ENCODE measurements at regions not wholly inside any gene's neighbourhood (a gene's known extent, or its start where the extent isn't known, plus 50 kb on each side); places are given as distances from the start of the nearest gene placed in this dataset.

GRCh38 chr10:128875030-128875744, 591.9 kb upstream of the MGMT start:
- FAIRE-seq (no peak), DNase-seq (ENCODE audit: insufficient read length, low spot score) (no peak)
- TF ChIP-seq SPI1 (IDR thresholded peaks at IDR 0.05; ENCODE audit: low read depth, low read length) = no peak
- TF ChIP-seq POU2F2 (IDR thresholded peaks at IDR 0.05; ENCODE audit: low read depth, low read length) = no peak
- TF ChIP-seq POLR2AphosphoS5 (IDR thresholded peaks at IDR 0.05; ENCODE audit: low read depth, low read length) = no peak
- no peak for TF ChIP-seq POLR2A (IDR thresholded peaks at IDR 0.05; ENCODE audit: low read depth, low read length)
- no peak for TF ChIP-seq TAF1 (IDR thresholded peaks at IDR 0.05; ENCODE audit: low read depth, low read length)
- TF ChIP-seq PAX5 (IDR thresholded peaks at IDR 0.05; ENCODE audit: insufficient read depth, low read length, severe bottlenecking) = no peak

GRCh38 chr10:128875956-128876736, 590.9 kb upstream of the MGMT start:
- TF ChIP-seq POLR2A (IDR thresholded peaks at IDR 0.05; ENCODE audit: low read depth, low read length) (no peak), POU2F2 (IDR thresholded peaks at IDR 0.05; ENCODE audit: low read depth, low read length) (no peak), POLR2AphosphoS5 (IDR thresholded peaks at IDR 0.05; ENCODE audit: low read depth, low read length) (no peak), TAF1 (IDR thresholded peaks at IDR 0.05; ENCODE audit: low read depth, low read length) (no peak), SPI1 (IDR thresholded peaks at IDR 0.05; ENCODE audit: low read depth, low read length) (no peak), PAX5 (IDR thresholded peaks at IDR 0.05; ENCODE audit: insufficient read depth, low read length, severe bottlenecking) (no peak)
- FAIRE-seq (no peak), DNase-seq (ENCODE audit: insufficient read length, low spot score) (no peak)

- DNase-seq (ENCODE audit: insufficient read length, low spot score) (no peak), FAIRE-seq (no peak)
- no peak for TF ChIP-seq POLR2AphosphoS5 (IDR thresholded peaks at IDR 0.05; ENCODE audit: low read depth, low read length)
- TF ChIP-seq TAF1 (IDR thresholded peaks at IDR 0.05; ENCODE audit: low read depth, low read length) = no peak
- no peak for TF ChIP-seq SPI1 (IDR thresholded peaks at IDR 0.05; ENCODE audit: low read depth, low read length)
- no peak for TF ChIP-seq POU2F2 (IDR thresholded peaks at IDR 0.05; ENCODE audit: low read depth, low read length)
- no peak for TF ChIP-seq PAX5 (IDR thresholded peaks at IDR 0.05; ENCODE audit: insufficient read depth, low read length, severe bottlenecking)
- TF ChIP-seq POLR2A (IDR thresholded peaks at IDR 0.05; ENCODE audit: low read depth, low read length) = no peak
Measured at GRCh38 chr10:128877141-128877540, 589.9 kb upstream of the MGMT start.

GRCh38 chr10:128877936-128878335, 589.1 kb upstream of the MGMT start:
- DNase-seq (ENCODE audit: insufficient read length, low spot score) (no peak), FAIRE-seq (no peak)
- TF ChIP-seq PAX5 (IDR thresholded peaks at IDR 0.05; ENCODE audit: insufficient read depth, low read length, severe bottlenecking) (no peak), POU2F2 (IDR thresholded peaks at IDR 0.05; ENCODE audit: low read depth, low read length) (no peak), SPI1 (IDR thresholded peaks at IDR 0.05; ENCODE audit: low read depth, low read length) (no peak), TAF1 (IDR thresholded peaks at IDR 0.05; ENCODE audit: low read depth, low read length) (no peak), POLR2AphosphoS5 (IDR thresholded peaks at IDR 0.05; ENCODE audit: low read depth, low read length) (no peak), POLR2A (IDR thresholded peaks at IDR 0.05; ENCODE audit: low read depth, low read length) (no peak)

- DNase-seq (ENCODE audit: insufficient read length, low spot score) = no peak
- TF ChIP-seq PAX5 (IDR thresholded peaks at IDR 0.05; ENCODE audit: insufficient read depth, low read length, severe bottlenecking) (no peak), POLR2A (IDR thresholded peaks at IDR 0.05; ENCODE audit: low read depth, low read length) (no peak), POLR2AphosphoS5 (IDR thresholded peaks at IDR 0.05; ENCODE audit: low read depth, low read length) (no peak), SPI1 (IDR thresholded peaks at IDR 0.05; ENCODE audit: low read depth, low read length) (no peak), POU2F2 (IDR thresholded peaks at IDR 0.05; ENCODE audit: low read depth, low read length) (no peak), TAF1 (IDR thresholded peaks at IDR 0.05; ENCODE audit: low read depth, low read length) (no peak)
- FAIRE-seq = no peak
Measured at GRCh38 chr10:128879030-128879429, 588.0 kb upstream of the MGMT start.

GRCh38 chr10:128879441-128880140, 587.5 kb upstream of the MGMT start:
- FAIRE-seq (no peak), DNase-seq (ENCODE audit: insufficient read length, low spot score) (no peak)
- TF ChIP-seq TAF1 (IDR thresholded peaks at IDR 0.05; ENCODE audit: low read depth, low read length) (no peak), SPI1 (IDR thresholded peaks at IDR 0.05; ENCODE audit: low read depth, low read length) (no peak), PAX5 (IDR thresholded peaks at IDR 0.05; ENCODE audit: insufficient read depth, low read length, severe bottlenecking) (no peak), POLR2AphosphoS5 (IDR thresholded peaks at IDR 0.05; ENCODE audit: low read depth, low read length) (no peak), POLR2A (IDR thresholded peaks at IDR 0.05; ENCODE audit: low read depth, low read length) (no peak), POU2F2 (IDR thresholded peaks at IDR 0.05; ENCODE audit: low read depth, low read length) (no peak)

- DNase-seq (ENCODE audit: insufficient read length, low spot score) (no peak), FAIRE-seq (no peak)
- TF ChIP-seq POU2F2 (IDR thresholded peaks at IDR 0.05; ENCODE audit: low read depth, low read length) (no peak), PAX5 (IDR thresholded peaks at IDR 0.05; ENCODE audit: insufficient read depth, low read length, severe bottlenecking) (no peak), SPI1 (IDR thresholded peaks at IDR 0.05; ENCODE audit: low read depth, low read length) (no peak), TAF1 (IDR thresholded peaks at IDR 0.05; ENCODE audit: low read depth, low read length) (no peak), POLR2A (IDR thresholded peaks at IDR 0.05; ENCODE audit: low read depth, low read length) (no peak), POLR2AphosphoS5 (IDR thresholded peaks at IDR 0.05; ENCODE audit: low read depth, low read length) (no peak)
Measured at GRCh38 chr10:128880159-128880725, 586.8 kb upstream of the MGMT start.

GRCh38 chr10:128881086-128881485, 586.0 kb upstream of the MGMT start:
- TF ChIP-seq SPI1 (IDR thresholded peaks at IDR 0.05; ENCODE audit: low read depth, low read length) (no peak), TAF1 (IDR thresholded peaks at IDR 0.05; ENCODE audit: low read depth, low read length) (no peak), POLR2AphosphoS5 (IDR thresholded peaks at IDR 0.05; ENCODE audit: low read depth, low read length) (no peak), PAX5 (IDR thresholded peaks at IDR 0.05; ENCODE audit: insufficient read depth, low read length, severe bottlenecking) (no peak), POLR2A (IDR thresholded peaks at IDR 0.05; ENCODE audit: low read depth, low read length) (no peak), POU2F2 (IDR thresholded peaks at IDR 0.05; ENCODE audit: low read depth, low read length) (no peak)
- FAIRE-seq (no peak), DNase-seq (ENCODE audit: insufficient read length, low spot score) (no peak)

Data from GM12891 (cell line).